HEK293T (cell line): ENCODE measurements at regions not wholly inside any gene's neighbourhood (a gene's known extent, or its start where the extent isn't known, plus 50 kb on each side); places are given as distances from the start of the nearest gene placed in this dataset.
"Not testable (repeated sequence)": the region's sequence is repeated elsewhere in the genome, so short reads cannot be mapped to it uniquely, and the experiment has no call there.

Experiments
- ELF4 ChIP-seq: fragments of 450-650 bp; IDR thresholded peaks from 2 replicates; pipeline ENCODE4 v1.6.1; 2017; ENCODE audit warnings: antibody characterized with exemption
- FOXA1 ChIP-seq: fragments of 450-650 bp; IDR thresholded peaks from 2 replicates; pipeline ENCODE4 v1.6.1; 2016; ENCODE audit warnings: mild to moderate bottlenecking
- FOXM1 ChIP-seq: fragments of 450-650 bp; IDR thresholded peaks from 2 replicates; pipeline ENCODE4 v1.6.1; 2017; ENCODE audit warnings: mild to moderate bottlenecking, borderline replicate concordance
- SP1 ChIP-seq: fragments of 450-650 bp; IDR thresholded peaks from 2 replicates; pipeline ENCODE4 v1.6.1; 2017
- TF ChIP-seq, protein P1 (sequence below): fragments of 450-650 bp; IDR thresholded peaks from 2 replicates; pipeline ENCODE4 v1.6.1; 2016

DNA sequence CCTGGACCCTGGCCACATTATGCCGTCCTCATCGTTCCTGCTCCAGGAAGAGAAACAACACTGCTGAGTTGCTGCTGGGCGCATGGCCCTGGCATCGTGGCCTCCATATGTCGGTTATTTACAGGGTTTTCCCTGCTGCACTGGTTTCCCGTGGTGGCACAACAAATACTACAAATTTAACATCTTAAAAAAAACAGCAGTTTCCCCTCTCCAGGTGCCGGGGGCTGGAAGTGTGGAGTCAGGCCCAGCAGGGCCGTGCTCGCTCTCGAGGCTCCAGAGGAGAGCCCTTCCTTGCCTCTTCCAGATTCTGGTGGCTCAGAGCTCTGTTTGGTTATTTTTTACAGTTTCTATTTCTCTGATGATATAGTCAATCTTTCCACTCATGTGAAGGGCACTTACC lies 777.8 kb upstream of the TPTE start:
- not testable (repeated sequence) for TF ChIP-seq ELF4, FOXM1, SP1, FOXA1
- TF ChIP-seq, protein P1, sequence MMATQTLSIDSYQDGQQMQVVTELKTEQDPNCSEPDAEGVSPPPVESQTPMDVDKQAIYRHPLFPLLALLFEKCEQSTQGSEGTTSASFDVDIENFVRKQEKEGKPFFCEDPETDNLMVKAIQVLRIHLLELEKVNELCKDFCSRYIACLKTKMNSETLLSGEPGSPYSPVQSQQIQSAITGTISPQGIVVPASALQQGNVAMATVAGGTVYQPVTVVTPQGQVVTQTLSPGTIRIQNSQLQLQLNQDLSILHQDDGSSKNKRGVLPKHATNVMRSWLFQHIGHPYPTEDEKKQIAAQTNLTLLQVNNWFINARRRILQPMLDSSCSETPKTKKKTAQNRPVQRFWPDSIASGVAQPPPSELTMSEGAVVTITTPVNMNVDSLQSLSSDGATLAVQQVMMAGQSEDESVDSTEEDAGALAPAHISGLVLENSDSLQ: not testable (repeated sequence)
